Testis (tissue), 2 donors: ENCODE measurements at regions not wholly inside any gene's neighbourhood (a gene's known extent, or its start where the extent isn't known, plus 50 kb on each side); places are given as distances from the start of the nearest gene placed in this dataset.

Experiments
- DNase-seq: peaks from one replicate; pipeline ENCODE4 v3.0.0-alpha.2; 2019
- H3K27ac ChIP-seq, 2 donors: fragments of 200-600 bp; sonication (generic); one replicate each; pipeline ENCODE4 v1.5.1; 2019
- H3K27me3 ChIP-seq: fragments of 200-600 bp; sonication (generic); one replicate; pipeline ENCODE4 v1.5.1; 2019
- H3K36me3 ChIP-seq: fragments of 200-600 bp; sonication (generic); one replicate; pipeline ENCODE4 v1.5.1; 2017; ENCODE audit warnings: low read depth; ENCODE audit errors: missing control alignments
- H3K4me1 ChIP-seq: fragments of 200-600 bp; sonication (generic); one replicate; pipeline ENCODE4 v1.5.1; 2019
- H3K4me3 ChIP-seq, 2 donors: fragments of 200-600 bp; sonication (generic); one replicate each; pipeline ENCODE4 v1.5.1; 2017 to 2019
- H3K9me3 ChIP-seq: fragments of 200-600 bp; sonication (generic); one replicate; pipeline ENCODE4 v1.5.1; 2017
- CTCF ChIP-seq, 3 experiments: fragments of 450-650 bp in 2 of 3; fragments of 200-600 bp in 1 of 3; sonication (generic) in 1 of 3; IDR thresholded peaks; one replicate each; pipeline ENCODE4 v1.5.1; 2016 to 2019; ENCODE audit warnings: antibody characterized with exemption in 3 of 3, mild to moderate bottlenecking in 2 of 3, moderate library complexity in 1 of 3
- POLR2A ChIP-seq: fragments of 450-650 bp; IDR thresholded peaks from one replicate; pipeline ENCODE4 v1.6.1; 2017; ENCODE audit warnings: antibody characterized with exemption, mild to moderate bottlenecking, moderate library complexity
- WGBS, 2 donors: methylation state at CpG; one replicate each; pipeline ENCODE4 v1.1.5; 2018; 5-methylcytosine and 5-hydroxymethylcytosine counted together
- intact Hi-C: fragments of 100-400 bp; cut with DNase I; formaldehyde crosslinking; loops from one replicate; pipeline ENCODE4 v1.15.1; 2023; ENCODE audit warnings: low total_unique reads

GRCh38 chr7:57364933-57365710 is 84.9 kb upstream of the ZNF716 start:
- no peak overlapping the region for H3K27ac ChIP-seq
- H3K9me3 ChIP-seq, result no peaks in the 10 kb centered on the region
- no peaks in the 10 kb centered on the region for H3K4me1 ChIP-seq
- DNase-seq, result no peak
- H3K27me3 ChIP-seq, result no peaks in the 10 kb centered on the region
- WGBS, 2 donors, result 73 to 79% methylated on average over 7 to 17 of the region's 17 CpGs
- no peak overlapping the region for H3K4me3 ChIP-seq
- intact Hi-C loops, result no loop called here
- H3K36me3 ChIP-seq, result no peaks in the 10 kb centered on the region
- TF ChIP-seq CTCF (IDR thresholded peaks at IDR 0.05) (no peak), POLR2A (no peak)

- TF ChIP-seq CTCF (IDR thresholded peaks at IDR 0.05) (no peak), POLR2A (no peak)
- Histone ChIP-seq H3K27ac (no peak overlapping the region), H3K9me3 (no peaks in the 10 kb centered on the region), H3K36me3 (no peaks in the 10 kb centered on the region), H3K4me1 (no peaks in the 10 kb centered on the region), H3K27me3 (no peaks in the 10 kb centered on the region), H3K4me3 (no peak overlapping the region)
- no peak for DNase-seq
- intact Hi-C loops, result no loop called here
- 81 to 83% methylated on average over 6 of the region's 6 CpGs for WGBS, 2 donors
Measured at GRCh38 chr7:57367171-57367570, 82.8 kb upstream of the ZNF716 start.

- H3K27me3 ChIP-seq, result no peaks in the 10 kb centered on the region
- H3K4me3 ChIP-seq, result no peak overlapping the region
- intact Hi-C loops, result no loop called here
- no peak for DNase-seq
- H3K4me1 ChIP-seq, result no peaks in the 10 kb centered on the region
- H3K9me3 ChIP-seq, result no peaks in the 10 kb centered on the region
- no peaks in the 10 kb centered on the region for H3K36me3 ChIP-seq
- H3K27ac ChIP-seq, result no peak overlapping the region
- TF ChIP-seq POLR2A, result no peak
- no peak for TF ChIP-seq CTCF (IDR thresholded peaks at IDR 0.05)
- WGBS, 2 donors, result 70 to 83% methylated on average over 3 to 4 of the region's 4 CpGs
Measured at GRCh38 chr7:57370066-57370738, 79.8 kb upstream of the ZNF716 start.

GRCh38 chr7:57370739-57371098 is 79.3 kb upstream of the ZNF716 start:
- 47 to 58% methylated on average over 2 of the region's 2 CpGs for WGBS, 2 donors
- TF ChIP-seq CTCF (IDR thresholded peaks at IDR 0.05) (no peak), POLR2A (no peak)
- Histone ChIP-seq H3K4me1 (no peaks in the 10 kb centered on the region), H3K4me3 (no peak overlapping the region), H3K27ac (no peak overlapping the region), H3K9me3 (no peaks in the 10 kb centered on the region), H3K36me3 (no peaks in the 10 kb centered on the region), H3K27me3 (no peaks in the 10 kb centered on the region)
- intact Hi-C loops, result no loop called here
- DNase-seq, result no peak
